Thyroid gland (tissue), 4 donors: ENCODE measurements at regions not wholly inside any gene's neighbourhood (a gene's known extent, or its start where the extent isn't known, plus 50 kb on each side); places are given as distances from the start of the nearest gene placed in this dataset.

Source experiments
- CTCF ChIP-seq, 6 experiments: fragments of 200-600 bp in 3 of 6; fragments of 450-650 bp in 3 of 6; sonication (generic) in 3 of 6; IDR thresholded peaks; one replicate each; pipeline ENCODE4 v1.5.1; 2016 to 2019; ENCODE audit warnings: antibody characterized with exemption in 6 of 6, mild to moderate bottlenecking in 2 of 6, inconsistent platforms in 1 of 6, moderate library complexity in 1 of 6
- POLR2A ChIP-seq, 2 donors: fragments of 450-650 bp; IDR thresholded peaks; one replicate each; pipeline ENCODE4 v1.6.1; 2017; ENCODE audit warnings: antibody characterized with exemption in 2 of 2, mild to moderate bottlenecking in 2 of 2, moderate library complexity in 1 of 2

- no peak for TF ChIP-seq CTCF (IDR thresholded peaks at IDR 0.05)
- no peak for TF ChIP-seq POLR2A (IDR thresholded peaks at IDR 0.05)
Measured at GRCh38 chr12:41856228-41856627, 288.4 kb downstream of the GXYLT1 start.
